ENCODE measurements at regions not wholly inside any gene's neighbourhood (a gene's known extent, or its start where the extent isn't known, plus 50 kb on each side); places are given as distances from the start of the nearest gene placed in this dataset.
"Not testable (repeated sequence)": the region's sequence is repeated elsewhere in the genome, so short reads cannot be mapped to it uniquely, and the experiment has no call there.

DNA sequence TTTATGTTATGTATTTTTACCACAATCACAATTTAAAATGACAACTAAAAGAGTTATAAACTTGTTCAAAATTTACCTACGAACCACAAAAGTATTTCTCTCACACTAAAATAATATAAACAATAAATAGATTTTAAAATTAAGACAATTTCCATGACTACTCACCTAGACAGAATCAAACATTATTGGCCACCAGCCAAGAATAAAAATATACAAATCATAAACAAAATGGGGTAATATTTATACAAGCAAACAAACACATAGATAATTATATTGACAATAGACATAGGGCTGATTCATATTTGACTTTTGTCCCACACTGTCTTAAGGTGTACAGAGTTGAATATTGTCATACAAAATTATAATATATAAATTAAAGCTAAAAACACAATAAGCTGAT lies 119.6 kb upstream of the ZNF92 start:
- DNase-seq = no peak

DNA sequence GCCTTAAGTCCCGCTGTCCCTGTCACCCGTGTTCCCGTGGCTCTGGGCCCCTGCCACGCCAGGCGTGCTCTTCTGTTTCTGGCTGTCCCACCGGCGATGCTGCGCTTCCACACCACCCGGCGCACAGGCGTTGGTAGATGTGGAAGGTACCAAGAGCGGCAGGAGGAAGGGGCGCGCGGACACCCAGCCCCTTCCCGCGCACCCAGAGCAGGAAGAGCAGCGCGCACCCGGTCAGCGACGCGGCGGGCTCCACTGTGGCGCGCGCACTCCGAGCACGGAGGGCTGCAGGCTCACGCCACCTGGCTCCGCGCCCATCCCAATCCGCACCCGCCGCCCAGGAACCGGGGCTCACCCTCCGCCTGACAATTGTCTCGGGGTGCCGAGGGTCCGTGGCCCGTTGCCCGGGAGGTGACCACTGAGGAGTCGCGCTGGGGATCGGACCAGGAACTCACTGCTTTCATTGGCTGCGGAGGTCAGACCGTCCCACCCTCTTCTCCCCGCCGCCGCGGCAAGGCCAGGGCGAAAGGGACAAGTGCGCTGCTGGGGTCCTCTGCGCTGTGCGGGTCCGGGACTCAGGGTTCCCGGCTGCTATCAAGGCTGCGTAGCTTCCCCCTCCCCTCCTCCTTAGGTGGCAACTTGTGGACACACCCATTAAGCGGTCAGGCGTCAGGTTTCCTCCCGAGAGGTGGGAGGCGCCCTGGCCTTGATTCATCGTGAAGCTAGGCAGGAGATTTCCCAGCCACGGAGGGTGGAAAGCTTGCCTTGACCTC lies 121.6 kb upstream of the ZNF92 start:
- peak in 29 of 56 donors; percentile 9 to 73 (median 27) for DNase-seq

DNA sequence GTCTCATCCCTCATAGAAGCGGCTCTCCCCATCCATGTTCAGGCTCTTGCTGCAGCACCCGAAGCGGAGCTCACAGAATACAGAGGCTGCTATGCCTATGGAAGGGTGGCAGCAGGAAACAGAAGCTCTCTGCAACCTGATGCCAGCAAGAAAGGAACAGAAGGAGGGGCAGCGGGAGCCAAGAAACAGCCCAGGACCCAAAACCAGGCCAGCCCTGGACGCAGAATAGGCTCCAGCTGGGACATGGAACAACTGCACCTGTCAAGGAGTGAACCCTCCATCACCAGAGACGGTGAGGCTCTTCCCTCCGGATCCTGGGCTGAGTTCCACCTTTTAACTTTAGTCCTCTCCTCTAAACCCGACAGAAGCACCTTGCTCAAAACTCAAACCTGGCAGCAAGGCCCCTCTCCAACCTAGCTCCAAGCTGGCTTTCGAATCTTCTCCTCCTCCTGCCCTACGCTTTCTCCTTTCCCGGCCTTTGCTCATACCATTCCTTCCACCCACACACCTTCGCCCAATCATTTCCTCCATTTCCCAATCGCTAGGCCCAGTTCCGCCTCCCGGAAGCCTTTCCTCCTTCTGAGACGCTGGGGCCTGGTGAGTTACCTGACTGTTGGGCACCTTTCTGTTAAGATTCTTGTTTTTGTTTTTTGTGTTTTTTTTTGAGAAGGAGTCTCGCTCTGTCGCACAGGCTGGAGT lies 122.8 kb upstream of the ZNF92 start:
- no peak for DNase-seq

DNA sequence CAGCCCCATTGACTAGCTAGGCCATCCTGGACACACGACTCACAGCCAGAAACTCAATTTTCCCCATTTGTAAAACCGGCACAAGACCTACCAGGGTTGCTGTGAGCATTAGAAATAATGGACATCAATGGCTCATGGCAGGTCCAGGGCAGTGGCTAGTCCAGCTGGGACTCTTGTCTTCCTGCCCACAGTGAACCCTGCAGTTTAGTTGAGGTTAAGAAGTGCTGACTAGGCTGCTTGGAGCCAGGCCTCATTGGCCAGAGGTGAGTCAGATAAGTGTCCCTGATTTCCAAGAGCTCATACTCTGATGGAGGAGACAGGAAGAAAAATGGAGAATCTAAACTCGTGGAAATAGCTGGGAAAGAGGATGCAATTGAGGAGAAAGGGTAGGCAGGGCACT lies 123.4 kb upstream of the ZNF92 start:
- DNase-seq = no peak

DNA sequence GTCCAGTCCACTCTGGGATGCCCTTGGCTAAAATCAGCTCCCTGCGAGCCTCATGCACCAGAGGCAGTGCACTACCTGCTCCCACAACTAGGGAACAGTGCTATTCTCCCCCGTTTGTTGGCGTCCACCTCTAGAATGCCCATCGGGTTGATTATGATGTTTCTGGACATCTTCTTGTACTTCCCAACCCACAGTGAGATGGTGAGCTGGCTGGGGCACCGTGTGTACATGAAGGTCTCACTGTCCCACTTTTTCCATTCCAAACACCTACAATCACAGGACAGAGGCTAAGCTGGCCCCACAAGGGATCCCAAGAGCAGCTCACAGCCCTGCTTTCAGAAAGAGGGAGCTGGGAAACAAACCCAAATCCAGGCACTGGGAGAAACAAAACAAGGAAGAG lies 126.2 kb upstream of the ZNF92 start:
- DNase-seq = no peak

DNA sequence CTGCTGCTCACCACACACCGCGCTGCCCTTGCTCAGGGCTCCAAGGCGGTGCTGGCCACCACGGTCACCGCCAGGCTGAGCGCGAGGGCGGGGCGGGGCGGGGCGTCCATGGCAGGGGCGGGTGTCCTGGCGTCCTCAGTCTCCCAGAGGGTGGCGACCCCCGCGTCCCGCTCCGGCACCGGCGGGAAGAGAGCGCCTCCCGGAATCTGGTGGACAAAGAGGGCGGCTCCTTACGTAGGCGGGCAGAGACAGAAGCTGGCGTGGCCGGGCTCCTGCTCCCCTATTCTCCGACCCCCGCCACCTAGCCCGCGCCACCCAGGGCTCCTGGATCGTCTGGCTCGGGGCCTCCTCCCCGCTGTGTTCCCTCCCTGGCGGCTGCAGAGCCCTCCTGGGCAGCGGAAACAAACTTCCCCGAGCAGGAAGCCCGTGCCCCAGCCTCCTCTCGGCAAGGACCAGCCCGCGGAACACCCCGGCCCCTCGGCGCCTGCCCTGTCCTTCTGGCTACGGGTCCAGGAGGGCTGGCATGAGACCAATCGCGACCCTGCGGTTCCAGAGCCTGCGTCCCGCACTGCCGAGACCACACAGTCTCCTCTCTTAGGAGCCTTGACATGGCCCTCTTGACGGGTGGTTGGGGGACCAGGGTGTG lies 133.8 kb upstream of the ZNF92 start:
- DNase-seq = peak in 4 of 56 donors; percentile 4 to 33 (median 16)

DNA sequence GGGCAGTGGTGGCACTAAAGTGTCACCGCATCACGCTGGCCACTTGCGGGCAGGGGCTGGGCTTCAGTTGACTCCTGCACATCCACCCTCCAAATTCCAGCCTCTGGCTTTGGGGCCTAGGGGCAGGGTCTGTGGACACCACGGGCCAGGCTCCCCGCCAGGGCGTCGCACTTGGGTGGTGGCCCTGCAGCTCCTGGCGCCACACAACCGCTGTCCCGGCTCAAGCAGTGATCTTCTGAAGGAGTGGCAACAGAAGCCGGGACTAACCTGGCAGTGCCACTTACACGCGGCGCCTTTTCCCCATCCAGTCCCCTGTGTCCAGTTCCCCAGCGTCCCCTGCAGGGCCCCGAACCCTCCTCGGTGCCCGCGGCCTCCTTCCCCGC lies 134.3 kb upstream of the ZNF92 start:
- DNase-seq = no peak

DNA sequence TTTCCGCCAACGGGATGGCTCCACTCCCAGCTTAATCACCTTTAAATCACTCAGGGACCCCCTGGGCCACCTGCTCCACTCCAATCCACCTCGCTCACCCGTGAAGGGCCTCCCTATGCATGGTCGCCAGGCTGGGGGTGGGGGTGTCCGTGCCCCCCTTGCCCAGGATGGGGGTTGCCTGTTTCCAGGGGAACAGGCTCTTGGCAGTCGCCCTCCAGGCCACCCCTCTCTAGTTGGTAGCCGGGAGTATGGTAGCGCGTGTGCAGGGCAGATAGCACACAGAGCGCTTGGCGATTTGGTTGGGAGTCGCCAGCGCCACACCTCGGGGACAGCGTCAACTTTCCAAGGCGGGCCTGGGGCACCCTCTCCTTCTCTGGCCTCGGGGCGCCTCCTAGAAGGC lies 134.9 kb upstream of the ZNF92 start:
- no peak for DNase-seq

DNA sequence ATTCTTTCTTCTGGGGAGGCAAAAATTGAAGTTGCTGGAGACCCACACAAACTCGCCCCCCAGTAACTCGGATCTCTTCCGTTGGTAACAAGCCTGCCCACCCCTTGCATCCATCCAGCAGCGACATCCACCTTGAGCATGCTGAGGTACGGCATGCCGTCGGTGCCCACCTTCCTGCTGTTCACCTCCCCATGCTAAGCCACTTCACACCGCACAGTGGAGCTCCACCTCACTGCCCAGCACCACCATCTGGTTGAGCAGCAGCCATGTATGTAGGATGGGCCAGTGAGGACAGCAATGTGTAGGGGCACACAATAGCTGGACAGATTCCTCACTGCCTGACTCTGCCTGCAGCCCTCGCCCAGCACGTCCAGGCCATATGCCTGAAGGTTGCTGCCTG lies 138.1 kb upstream of the ZNF92 start:
- DNase-seq = no peak

DNA sequence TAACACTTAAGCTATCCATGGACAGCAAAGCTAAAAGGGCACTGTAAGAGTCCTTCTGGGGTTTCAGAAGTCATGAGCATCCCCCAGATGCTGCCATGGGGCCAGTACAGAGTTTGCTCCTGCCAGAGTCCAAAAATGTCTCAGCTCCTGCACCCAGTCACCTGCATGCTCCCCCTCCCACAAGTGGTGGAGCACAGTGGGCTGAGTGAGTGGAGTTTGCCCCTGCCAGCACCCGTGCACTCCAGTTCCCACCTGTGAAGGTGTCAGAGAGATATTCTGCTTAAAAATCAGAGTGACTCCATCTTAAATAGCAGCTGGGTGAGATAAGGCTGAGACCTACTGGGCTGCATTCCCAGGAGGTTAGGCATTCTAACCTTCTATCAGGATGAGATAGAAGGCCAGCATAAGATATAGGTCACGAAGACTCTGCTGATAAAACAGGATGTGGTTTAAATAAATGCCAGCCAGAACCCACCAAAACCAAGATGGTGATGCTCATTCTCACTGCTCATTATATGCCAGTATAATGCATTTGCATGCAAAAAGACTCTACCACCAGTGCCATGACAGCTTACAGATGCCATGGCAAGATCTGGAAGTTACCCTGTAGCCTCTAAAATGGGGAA lies 140.1 kb upstream of the ZNF92 start:
- DNase-seq = no peak

DNA sequence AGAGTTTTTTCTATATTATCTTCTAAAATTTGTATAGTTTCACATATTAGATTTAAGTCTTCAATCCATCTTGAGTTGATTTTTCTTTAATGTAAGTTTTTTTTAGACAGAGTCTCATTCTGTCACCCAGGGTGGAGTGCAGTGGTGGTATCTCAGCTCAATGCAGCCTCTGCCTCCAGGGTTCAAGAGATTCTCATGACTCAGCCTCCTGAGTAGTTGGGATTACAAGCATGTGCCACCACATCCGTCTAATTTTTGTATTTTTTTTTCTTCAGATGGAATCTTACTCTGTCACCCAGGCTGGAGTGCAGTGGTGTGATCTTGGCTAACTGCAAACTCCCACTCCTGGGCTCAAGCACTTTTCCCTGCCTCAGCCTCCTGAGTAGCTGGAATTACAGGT lies 143.4 kb upstream of the ZNF92 start:
- DNase-seq = no peak

DNA sequence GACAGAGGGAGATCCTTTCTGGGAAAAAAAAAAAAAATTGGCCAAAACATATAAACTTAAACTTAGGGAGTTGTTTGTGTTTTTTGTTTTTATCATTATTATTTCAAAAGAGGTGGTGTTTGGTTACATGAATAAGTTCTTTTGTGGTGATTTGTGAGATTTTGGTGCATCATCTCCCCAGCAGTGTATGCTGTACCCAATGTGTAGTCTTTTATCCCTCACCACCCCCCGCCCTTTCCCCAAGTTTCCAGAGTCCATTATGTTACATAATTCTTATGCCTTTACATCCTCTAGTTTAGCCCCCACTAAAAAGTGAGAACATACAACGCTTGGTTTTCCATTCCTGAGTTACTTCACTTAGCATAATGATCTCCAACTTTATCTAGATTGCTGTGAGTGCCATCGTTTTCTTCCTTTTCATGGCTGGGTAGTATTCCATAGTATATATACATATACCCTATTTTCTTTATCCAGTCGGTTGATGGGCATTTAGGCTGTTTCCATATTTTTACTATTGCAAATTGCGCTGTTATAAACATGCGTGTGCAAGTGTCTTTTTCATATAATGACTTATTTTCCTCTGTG lies 148.1 kb upstream of the ZNF92 start:
- no peak for DNase-seq

DNA sequence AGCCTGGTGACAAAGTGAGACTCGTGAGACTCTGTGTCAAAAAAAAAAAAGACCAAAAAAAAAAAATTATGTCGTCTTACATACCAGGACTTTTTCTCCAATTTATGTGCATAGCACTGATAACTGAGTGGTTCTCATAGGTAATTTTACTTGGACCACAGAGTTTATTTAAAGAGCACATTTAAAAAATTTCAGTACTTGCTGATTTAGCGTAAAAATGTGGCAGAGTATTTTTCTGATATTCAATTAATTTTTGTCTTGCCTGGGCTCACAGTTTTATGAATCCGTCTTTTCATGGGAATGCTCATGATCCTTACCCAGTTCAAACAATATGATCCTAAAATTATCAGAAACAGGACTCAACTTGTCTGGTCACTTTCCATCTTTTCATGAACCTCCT lies 151.0 kb upstream of the ZNF92 start:
- DNase-seq = no peak

DNA sequence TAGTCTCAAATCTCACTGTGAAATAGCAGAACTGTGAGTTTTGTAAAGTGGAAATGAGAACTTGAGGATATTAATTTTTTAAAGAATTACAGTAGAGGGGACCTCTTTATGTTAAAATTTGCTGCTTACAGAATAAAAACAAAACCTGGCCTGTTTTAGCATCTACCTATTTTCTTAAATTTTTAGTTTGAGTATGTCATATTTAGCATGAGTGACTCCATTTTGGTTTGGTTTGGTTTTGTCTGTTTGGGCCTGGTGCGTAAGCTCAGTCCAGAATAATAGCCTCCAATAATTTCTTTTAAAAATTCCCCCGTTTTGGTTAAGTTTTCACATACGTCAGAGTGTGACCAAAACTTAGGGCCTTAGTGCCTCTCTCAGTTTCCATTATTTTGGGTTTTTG lies 152.0 kb upstream of the ZNF92 start:
- DNase-seq = no peak

DNA sequence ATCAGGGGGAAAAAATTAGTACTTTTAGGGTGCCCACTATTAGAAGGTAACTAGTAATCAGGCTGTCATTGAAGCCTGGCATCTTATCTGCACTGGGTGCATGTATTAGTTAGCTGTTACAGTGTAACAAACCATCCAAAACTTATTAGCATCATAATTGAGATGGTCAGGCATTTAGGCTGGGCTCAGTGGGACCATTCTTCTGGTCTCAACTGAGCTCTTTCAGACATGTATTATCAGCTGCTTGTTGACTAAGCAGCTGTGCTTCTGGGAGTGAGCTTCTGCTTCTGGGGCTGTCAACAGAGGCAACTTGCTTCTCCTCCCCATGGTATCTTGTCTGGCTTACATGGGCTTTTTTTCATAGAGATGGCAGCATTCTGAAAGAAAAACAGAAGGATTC lies 154.0 kb upstream of the ZNF92 start:
- no peak for DNase-seq

DNA sequence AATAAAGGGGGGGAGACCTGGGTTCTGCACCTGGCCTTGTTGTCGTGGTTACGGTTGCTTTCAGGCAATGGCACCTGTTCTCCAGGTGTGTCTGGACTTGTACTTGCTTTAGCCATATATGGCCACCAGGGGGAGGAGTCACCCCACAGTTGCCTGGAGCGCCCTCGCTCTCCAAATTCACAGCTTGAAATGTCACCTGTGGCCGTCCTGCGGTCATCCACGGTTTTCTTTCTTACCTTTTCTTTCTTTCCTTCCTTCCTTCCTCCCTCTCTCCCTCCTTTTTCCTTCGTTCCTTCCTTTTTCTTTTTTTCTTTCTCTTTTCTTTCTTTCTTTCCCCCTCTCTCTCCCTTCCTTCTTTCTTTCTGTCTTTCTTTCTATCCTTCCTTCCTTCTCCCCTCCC lies 157.2 kb upstream of the ZNF92 start:
- DNase-seq = peak in 1 of 56 donors; percentile 3

DNA sequence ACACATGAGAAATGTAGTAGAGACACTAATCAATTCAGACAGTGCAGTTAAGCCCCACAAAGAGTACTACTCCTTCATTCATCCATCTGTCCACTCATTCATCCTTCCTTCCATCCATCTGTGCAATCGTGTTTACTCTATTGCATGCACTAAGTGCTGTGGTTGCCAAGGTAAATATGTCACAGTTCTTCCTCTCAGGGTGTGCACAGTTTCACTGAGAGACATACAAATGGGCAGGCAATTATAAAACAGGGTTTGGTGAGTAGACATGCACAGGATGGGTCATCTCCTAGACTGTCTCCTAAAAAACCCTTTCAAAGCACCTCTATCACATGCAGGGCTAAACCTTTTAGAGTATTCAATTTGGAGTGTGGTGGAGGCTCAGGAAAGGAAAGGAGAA lies 160.4 kb upstream of the ZNF92 start:
- DNase-seq = not testable (repeated sequence)

DNA sequence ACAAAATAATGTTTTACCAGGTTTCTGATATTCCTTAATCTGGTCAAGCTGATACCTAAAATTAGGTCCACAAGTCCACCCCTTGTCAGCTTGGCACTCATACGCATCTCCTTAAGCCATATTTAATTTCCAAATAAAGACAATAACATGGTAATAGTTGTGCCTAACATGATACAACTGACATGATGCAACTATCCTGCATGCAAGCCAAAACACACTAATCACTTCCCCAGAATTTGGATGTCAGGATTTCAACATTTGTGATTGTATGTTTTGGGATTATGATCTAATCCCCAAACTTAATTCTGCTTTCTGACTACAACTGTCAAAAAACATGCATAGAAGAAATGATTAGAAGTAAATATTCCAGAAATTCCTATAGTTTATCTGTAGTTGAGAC lies 174.4 kb upstream of the ZNF92 start:
- DNase-seq = not testable (repeated sequence)

DNA sequence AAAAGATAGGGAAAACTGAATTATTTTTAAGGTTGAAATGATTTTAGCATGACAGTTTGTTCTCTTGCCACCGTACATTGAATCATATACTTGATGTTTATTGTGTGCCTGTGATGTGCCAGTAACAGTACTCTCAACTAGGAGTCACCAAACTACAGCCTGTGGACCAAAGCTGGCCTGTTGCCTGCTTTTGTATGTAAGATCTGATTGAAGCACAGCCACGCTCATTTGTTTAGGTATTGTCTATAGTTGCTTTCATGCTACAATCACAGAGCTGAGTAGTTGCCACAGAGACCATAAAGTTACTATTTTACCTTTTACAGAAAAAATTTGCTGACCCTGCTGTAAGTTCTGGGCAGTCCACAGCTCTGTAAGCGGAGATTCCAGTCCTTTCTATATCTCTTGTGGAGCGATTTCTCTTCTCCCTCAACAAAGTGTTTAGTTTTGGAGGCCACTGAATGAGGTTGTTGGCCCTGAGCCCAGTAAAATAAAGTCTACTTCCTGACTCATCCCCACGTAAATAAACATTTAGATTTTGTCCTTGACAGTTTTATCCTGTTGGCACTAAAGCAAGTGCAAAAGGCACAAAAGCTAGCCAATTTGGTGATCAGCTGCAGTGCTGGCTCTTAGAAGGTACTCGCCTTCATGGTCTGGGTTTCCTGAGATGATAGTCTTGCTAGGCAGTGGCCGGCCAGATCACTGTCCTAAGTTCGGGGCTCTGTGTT lies 180.2 kb upstream of the ZNF92 start:
- DNase-seq = not testable (repeated sequence)

DNA sequence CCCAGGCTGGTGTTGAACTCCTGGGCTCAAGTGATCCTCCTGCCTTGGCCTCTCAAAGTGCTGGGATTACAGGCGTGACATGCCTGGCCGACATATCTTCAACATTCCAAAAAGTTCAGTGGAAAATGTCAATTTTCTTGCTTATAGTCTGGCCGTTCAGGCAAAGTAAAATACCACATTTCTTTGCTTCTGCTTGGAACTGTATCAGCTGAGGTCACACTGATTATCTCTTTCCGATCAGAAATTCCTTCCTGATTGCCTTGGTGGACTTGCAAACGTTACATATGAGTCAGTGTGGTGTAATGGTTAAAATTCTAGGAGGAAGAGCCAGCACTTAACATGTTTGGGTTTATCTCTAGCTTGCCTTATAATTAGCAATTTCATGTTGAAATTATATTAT lies 170.6 kb upstream of the ERV3-1 start:
- DNase-seq = not testable (repeated sequence)

DNA sequence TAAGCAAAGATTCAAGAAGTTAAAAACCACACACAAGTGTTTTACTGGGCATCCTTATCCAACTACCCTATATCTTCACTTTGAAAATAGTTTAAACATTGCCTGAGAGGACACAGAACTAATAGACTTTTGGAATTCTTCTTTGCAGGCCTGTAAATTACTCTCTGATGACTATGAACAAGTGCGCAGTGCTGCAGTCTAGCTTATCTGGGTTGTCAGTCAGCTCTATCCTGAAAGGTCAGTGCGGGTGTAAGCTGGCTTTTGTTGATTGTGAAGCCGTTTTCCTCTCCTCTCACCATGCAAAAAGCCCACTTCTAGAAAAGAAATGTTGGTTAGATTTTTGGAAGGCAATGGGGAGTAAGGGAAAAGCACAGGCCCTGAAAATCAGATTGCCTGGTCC lies 143.6 kb upstream of the ERV3-1 start:
- not testable (repeated sequence) for DNase-seq

All from amygdala (tissue), 56 donors.